ENCODE measurements at regions not wholly inside any gene's neighbourhood (a gene's known extent, or its start where the extent isn't known, plus 50 kb on each side); places are given as distances from the start of the nearest gene placed in this dataset.
"Not testable (repeated sequence)": the region's sequence is repeated elsewhere in the genome, so short reads cannot be mapped to it uniquely, and the experiment has no call there.

DNA sequence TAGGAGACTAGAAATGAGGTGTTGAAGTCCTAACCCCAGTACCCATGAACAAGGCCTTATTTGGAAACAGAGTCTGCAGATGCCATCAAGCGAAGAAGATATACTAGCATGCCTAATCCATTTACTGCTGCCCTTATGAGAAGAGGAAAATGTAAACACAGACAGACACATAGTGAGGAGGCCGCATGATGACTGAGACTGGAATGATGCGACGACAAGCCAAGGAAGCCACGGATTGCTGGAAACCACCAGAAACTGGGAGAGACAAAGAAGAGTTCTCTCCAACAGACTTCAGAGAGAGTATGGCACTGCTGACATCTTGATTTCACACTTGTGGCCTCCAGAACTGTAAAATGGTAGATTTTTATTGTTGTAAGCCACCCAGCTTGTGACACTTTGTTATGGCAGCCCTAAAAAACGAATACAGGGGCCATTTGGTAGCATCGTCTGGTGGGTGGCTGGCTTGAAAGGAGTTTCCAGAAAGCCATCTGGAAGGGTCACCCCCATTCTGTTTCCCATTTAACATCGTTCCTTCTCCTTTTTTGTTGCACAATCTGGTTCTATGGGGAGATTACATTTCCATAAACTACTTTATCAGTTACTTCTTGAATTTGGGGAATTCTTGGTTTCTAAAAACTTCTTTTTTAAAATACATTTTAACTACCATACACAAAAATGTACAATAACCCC lies 193.1 kb downstream of the HSD17B3 start:
- no peak for FAIRE-seq
- TF ChIP-seq POLR2AphosphoS5 (IDR thresholded peaks at IDR 0.05; ENCODE audit: low read depth, low read length) (no peak), POLR2A (IDR thresholded peaks at IDR 0.05; ENCODE audit: low read depth, low read length) (no peak), TAF1 (IDR thresholded peaks at IDR 0.05; ENCODE audit: borderline replicate concordance, low read depth, low read length) (no peak)
- DNase-seq (ENCODE audit: insufficient read length), result no peak

DNA sequence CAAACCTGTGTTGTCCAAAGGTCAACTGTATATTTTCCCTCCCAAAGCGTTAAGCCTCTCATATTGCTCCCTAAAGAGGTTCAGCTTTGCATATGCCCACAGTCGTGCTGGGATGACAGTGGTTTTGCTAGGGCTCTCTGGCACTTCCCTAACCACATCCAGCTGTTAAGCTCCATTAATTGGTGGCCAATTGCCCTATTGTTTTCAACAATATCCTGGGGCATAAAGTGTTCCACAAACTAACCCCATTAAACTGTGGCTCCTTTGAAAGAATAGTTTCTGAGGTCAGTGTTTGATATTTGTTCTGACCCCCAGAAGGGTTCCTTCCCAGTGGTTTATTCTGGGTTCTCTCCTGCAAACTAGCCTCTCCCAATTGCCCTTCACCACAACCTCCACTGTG lies 194.5 kb downstream of the HSD17B3 start:
- DNase-seq (ENCODE audit: insufficient read length) (no peak), FAIRE-seq (no peak)
- TF ChIP-seq POLR2AphosphoS5 (IDR thresholded peaks at IDR 0.05; ENCODE audit: low read depth, low read length) (no peak), TAF1 (IDR thresholded peaks at IDR 0.05; ENCODE audit: borderline replicate concordance, low read depth, low read length) (no peak), POLR2A (IDR thresholded peaks at IDR 0.05; ENCODE audit: low read depth, low read length) (no peak)

DNA sequence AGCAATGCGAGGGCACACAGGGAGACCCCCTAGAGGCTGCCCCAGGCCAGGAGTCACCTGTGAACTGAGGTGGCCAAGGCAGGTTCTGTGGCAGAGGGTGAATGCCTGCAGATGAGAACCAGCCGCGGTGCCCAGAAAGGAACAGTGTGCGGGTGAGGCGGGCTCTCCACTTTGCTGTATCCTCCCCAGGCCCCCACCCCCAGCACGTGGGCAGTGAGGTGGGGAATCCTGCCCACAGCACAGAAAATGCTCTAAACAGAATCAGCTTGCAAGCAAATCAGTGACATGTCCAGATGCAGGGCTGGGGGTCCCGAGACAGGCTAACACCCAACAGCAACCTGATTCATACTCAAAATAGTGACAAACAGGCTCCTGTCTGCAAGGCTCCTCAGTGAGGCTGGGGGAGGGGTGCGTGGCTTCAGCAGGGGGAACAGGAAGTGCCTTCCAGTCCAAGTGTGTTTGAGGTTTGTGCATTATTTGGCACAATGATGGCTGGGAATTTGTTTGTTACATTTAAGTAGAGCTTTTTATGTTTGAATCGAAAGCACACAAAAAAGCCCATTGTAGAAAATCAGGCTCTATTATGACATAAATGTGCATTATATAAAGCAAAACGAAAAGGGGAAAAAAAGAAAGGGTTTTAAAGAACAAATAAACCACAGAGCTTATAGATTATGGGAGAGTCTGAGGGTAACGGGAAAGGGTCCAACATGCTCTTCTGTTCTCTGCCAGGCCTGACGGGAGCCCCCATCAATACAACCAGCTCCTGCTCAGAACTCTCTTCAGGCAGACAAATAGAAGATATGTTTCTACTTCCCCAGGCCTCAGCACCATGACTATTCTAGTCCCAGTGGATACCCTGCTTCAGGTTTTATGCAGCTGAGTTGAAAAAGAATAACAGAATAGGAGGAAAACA lies 201.3 kb downstream of the HSD17B3 start:
- no peak for TF ChIP-seq POLR2A (IDR thresholded peaks at IDR 0.05; ENCODE audit: low read depth, low read length)
- no peak for TF ChIP-seq POLR2AphosphoS5 (IDR thresholded peaks at IDR 0.05; ENCODE audit: low read depth, low read length)
- TF ChIP-seq TAF1 (IDR thresholded peaks at IDR 0.05; ENCODE audit: borderline replicate concordance, low read depth, low read length), result no peak

DNA sequence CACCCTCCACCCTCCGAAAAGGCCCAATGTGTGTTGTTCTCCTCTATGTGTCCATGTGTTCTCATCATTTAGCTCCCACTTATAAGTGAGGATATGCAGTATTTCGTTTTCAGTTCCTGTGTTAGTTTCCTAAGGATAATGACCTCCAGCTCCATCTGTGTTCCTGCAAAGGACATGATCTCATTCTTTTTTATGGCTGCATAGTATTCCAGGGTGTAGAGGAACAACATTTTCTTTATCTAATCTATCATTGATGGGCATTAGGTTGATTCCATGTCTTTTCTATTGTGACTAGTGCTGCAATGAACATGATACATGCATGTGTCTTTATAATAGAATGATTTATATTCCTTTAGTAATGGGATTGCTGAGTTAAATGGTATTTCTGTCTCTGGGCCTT lies 211.3 kb downstream of the HSD17B3 start:
- DNase-seq (ENCODE audit: insufficient read length); FAIRE-seq: not testable (repeated sequence)

More for the DNA sequence above, 201.3 kb downstream of the HSD17B3 start:
- DNase-seq (ENCODE audit: insufficient read length) (no peak), FAIRE-seq (no peak)

DNA sequence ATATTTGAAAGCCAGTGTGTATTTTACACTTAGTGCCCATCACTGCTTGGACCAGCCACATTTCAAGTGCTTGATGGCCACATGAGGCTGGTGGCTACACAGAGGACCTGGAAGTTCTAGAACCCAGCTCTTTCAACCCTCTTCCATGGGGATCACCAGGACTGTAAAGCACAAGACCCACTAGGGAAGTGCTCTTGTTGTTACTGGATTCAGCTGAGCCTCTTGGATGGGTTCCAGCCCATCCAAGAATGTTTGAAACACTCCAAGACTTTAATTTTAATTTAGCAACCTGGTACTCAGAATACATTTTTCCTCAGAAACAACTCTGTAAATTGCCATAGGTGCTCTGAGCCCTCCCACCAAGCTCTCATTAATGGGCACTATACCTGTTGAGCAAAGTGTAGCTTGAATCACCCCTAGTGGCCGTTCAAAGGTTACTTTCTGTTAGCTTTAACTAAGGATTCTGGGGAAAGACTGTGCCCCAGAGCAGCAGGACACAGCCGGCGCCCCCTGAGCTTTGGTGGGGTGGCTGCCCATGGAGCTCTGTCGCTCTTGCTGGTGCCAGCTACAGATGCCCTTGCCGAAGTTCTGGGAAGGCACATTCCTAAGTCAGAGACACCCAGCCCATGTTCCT lies 212.4 kb downstream of the HSD17B3 start:
- DNase-seq (ENCODE audit: insufficient read length) (no peak), FAIRE-seq (no peak)
- TF ChIP-seq POLR2AphosphoS5 (IDR thresholded peaks at IDR 0.05; ENCODE audit: low read depth, low read length), result no peak
- no peak for TF ChIP-seq TAF1 (IDR thresholded peaks at IDR 0.05; ENCODE audit: borderline replicate concordance, low read depth, low read length)
- no peak for TF ChIP-seq POLR2A (IDR thresholded peaks at IDR 0.05; ENCODE audit: low read depth, low read length)

DNA sequence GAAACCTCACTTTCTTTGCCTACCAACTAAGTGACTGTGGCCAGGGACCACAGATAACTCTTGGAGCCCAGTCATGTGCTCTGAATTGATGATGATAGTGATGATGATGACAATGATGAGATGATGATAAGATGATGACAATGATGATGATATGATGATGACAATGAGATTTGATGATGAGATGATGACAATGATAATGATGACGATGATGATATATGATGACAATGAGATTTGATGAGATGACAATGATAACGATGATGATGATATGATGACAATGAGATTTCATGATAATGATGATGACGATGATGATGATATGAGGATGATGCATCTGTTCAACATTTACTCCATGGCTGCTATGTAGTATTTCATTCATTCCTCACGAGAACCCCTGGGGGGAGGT lies 213.0 kb downstream of the ERCC6L2 start:
- TF ChIP-seq POLR2A (IDR thresholded peaks at IDR 0.05; ENCODE audit: low read depth, low read length) (no peak), POLR2AphosphoS5 (IDR thresholded peaks at IDR 0.05; ENCODE audit: low read depth, low read length) (no peak), TAF1 (IDR thresholded peaks at IDR 0.05; ENCODE audit: borderline replicate concordance, low read depth, low read length) (no peak)
- FAIRE-seq, result no peak
- no peak for DNase-seq (ENCODE audit: insufficient read length)

DNA sequence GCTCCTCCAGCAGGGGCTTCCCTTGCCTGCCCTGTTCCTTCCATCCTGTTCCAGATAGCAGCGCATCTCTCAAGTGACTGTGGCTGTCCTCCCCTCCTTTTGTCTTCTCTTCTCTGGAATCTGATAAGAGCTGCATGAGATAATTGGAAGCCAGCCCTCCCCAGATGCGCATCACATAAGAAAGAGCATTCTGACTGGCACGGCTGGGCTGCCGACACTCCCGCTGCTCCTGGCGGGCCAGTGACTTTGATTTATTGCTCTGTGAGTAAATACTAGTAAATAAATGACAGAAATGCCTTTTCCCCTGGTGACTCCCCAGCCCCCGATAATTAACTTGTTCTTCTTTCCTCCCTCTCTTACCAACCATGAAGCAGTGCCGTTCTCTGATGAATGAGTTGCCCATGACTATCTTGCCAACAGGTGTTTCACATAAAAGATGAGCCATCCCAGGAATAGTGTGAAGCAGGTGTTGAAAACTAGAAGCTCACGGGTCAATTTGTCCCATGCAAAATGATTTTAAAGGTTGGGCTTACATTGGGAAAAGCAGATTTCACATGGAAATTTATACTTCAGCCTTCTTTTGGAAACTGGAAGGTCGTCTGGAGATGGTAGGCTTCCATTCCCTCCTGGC lies 212.3 kb downstream of the ERCC6L2 start:
- no peak for FAIRE-seq
- no peak for DNase-seq (ENCODE audit: insufficient read length)
- TF ChIP-seq POLR2AphosphoS5 (IDR thresholded peaks at IDR 0.05; ENCODE audit: low read depth, low read length) (no peak), TAF1 (IDR thresholded peaks at IDR 0.05; ENCODE audit: borderline replicate concordance, low read depth, low read length) (no peak), POLR2A (IDR thresholded peaks at IDR 0.05; ENCODE audit: low read depth, low read length) (no peak)

DNA sequence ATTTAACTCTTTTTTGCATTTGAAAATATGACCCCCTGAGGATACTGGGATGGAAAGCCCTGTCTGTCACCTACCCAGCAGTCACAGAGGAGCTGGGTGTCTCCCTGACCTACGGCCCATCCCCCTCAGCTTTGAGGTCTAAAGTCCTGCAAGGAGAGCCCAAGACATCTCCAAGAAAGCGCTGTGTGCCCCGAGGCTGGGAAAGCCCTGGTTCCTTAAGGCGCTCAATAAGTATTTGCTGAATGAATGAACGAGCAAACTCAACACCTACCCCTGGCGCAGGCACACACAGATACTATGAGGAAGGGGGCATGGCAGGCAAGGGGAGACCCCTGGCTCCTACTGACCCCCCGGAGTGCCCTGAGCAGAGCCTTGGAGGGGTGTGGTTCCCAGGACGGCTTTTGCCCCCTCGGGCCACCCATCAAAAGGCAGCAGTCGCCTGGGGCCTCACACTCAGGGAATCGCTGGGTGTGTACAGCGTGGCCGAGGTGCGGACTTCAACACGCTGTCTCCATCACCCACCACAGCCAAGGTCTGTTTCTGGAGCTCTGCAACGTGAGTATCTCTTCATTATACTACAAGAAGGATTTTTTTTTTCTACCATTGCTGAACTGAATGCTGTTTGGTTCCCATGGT lies 211.6 kb downstream of the ERCC6L2 start:
- FAIRE-seq, result no peak
- no peak for DNase-seq (ENCODE audit: insufficient read length)
- TF ChIP-seq POLR2A (IDR thresholded peaks at IDR 0.05; ENCODE audit: low read depth, low read length) (no peak), TAF1 (IDR thresholded peaks at IDR 0.05; ENCODE audit: borderline replicate concordance, low read depth, low read length) (no peak)

DNA sequence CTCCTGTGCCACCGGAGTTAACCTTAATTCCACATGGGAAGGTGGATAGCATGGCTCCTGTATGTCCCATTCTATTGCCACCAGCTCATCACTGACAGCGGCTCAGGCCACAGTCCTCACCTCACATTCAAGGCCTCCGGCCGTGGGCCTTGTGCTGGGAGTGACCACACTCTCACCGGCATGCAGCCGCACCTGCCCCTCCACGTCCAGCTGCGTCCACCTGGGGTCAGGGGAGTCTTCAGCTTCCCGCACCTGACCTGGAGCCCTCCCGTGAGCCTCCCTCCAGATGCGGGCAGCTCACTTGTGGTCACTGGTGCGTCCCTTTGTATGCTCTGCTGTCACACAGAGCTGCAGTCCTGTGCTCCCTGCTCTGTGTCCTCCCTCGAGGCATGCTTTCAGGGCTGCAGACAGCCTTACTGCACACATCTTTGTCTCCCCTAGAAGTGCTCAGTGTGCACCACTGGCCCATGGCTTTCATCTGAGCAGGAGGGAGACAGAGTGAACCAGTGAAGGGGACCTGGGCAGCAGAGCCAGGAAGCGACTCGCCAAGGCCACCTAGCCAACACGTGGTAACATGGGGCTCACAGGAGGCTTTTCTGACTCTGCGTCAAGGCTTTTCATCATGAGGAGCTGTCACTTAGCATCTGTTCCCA lies 210.1 kb downstream of the ERCC6L2 start:
- TF ChIP-seq POLR2AphosphoS5 (IDR thresholded peaks at IDR 0.05; ENCODE audit: low read depth, low read length) (no peak), POLR2A (IDR thresholded peaks at IDR 0.05; ENCODE audit: low read depth, low read length) (no peak), TAF1 (IDR thresholded peaks at IDR 0.05; ENCODE audit: borderline replicate concordance, low read depth, low read length) (no peak)
- no peak for FAIRE-seq
- DNase-seq (ENCODE audit: insufficient read length), result no peak

DNA sequence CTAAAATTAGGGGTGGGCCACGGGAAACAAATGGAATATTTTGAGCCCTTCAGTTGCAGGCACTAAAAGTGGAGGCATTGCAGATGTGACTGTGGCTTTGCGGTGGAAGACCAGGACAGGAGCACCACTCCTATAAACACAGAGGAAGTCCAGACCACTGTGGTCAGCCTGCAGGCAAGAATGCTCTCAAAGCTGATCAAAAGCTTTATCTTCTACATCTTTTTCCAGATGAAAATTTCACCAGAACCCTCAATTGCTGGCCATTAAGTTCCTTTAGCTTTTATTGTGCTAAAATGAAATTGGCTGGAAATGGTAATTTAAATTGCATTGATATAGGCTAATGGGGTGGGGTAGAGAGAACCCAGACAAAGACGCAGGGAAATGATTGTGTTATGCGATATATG lies 208.8 kb downstream of the ERCC6L2 start:
- no peak for DNase-seq (ENCODE audit: insufficient read length)
- FAIRE-seq, result no peak
- TF ChIP-seq POLR2A (IDR thresholded peaks at IDR 0.05; ENCODE audit: low read depth, low read length) (no peak), POLR2AphosphoS5 (IDR thresholded peaks at IDR 0.05; ENCODE audit: low read depth, low read length) (no peak), TAF1 (IDR thresholded peaks at IDR 0.05; ENCODE audit: borderline replicate concordance, low read depth, low read length) (no peak)
